Neural cell (in vitro differentiated cells): ENCODE measurements at regions not wholly inside any gene's neighbourhood (a gene's known extent, or its start where the extent isn't known, plus 50 kb on each side); places are given as distances from the start of the nearest gene placed in this dataset.

ENCODE experiments used
- CTCF ChIP-seq: fragments of 450-650 bp; IDR thresholded peaks from 2 replicates; pipeline ENCODE4 v1.5.1; 2014; ENCODE audit warnings: antibody characterized with exemption, mild to moderate bottlenecking, moderate library complexity; ENCODE audit not compliant: poor library complexity, severe bottlenecking
- EZH2 ChIP-seq: fragments of 200-600, 300-800 bp; shearing (Covaris generic), sonication (generic); IDR thresholded peaks from 2 replicates; pipeline ENCODE4 v1.6.1; 2014; ENCODE audit warnings: antibody characterized with exemption, low read length, borderline replicate concordance, mild to moderate bottlenecking; ENCODE audit not compliant: insufficient read depth, poor library complexity, severe bottlenecking
- POLR2AphosphoS5 ChIP-seq: IDR thresholded peaks from 2 replicates; pipeline ENCODE4 v1.6.1; 2012
- RAD21 ChIP-seq: fragments of 450-650 bp; conservative IDR thresholded peaks from 2 replicates; pipeline ENCODE4 v1.6.1; 2014; ENCODE audit warnings: antibody characterized with exemption, mild to moderate bottlenecking, moderate library complexity
- SMC3 ChIP-seq: fragments of 450-650 bp; conservative IDR thresholded peaks from 2 replicates; pipeline ENCODE4 v1.6.1; 2014; ENCODE audit warnings: antibody characterized with exemption, mild to moderate bottlenecking, moderate library complexity; ENCODE audit not compliant: poor library complexity
- TAF1 ChIP-seq: IDR thresholded peaks from 2 replicates; pipeline ENCODE4 v1.6.1; 2012; ENCODE audit warnings: low read depth

DNA sequence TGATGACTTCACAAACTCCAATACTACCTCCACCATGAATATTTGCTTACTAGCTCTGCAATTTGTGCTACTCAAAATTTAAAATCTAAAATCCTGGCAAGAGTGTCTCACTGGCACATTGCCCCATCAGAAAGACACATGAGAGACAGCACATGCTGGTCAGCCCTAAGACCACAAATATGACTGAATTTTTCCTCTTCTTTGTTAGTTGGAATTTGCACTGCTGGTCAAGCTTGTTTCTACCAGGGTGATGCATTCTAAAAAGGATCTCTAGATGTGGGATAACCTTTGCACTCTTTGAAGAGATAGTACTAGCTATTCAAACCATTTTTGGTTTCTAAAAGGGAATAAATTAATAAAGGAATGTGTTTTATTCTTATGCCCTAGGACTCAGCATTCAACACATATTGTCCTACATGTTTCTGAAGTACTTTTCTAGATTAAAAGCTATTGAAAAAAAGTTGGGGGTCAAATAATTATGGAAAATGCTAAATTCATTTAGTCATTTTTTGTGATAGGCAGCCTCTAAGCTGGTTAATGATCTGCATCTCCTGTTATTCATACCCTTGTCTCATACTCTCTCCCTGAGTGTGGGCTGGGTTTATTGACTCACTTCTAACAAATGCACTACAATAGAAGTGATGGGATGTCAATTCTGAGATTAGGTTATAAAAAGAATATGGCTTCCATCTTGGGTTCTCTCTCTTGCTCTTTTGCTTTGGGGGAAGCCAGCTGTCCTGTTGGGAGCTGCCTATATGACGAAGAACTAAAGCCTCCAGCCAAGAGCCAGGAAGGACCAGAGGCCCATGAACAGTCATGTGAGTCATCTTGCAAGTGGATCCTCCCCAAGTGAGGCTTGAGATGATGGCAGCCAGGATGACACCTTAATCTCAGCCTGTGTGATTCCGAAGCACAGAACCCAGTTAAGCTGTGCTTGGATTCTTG lies 211.5 kb upstream of the CRY1 start:
- TF ChIP-seq CTCF: no peak
- no peak for TF ChIP-seq EZH2
- TF ChIP-seq POLR2AphosphoS5: no peak
- no peak for TF ChIP-seq SMC3
- TF ChIP-seq TAF1: no peak
- no peak for TF ChIP-seq RAD21
